Cerebellar cortex (tissue), 1 donor: ENCODE measurements at regions not wholly inside any gene's neighbourhood (a gene's known extent, or its start where the extent isn't known, plus 50 kb on each side); places are given as distances from the start of the nearest gene placed in this dataset.
"Not testable (repeated sequence)": the region's sequence is repeated elsewhere in the genome, so short reads cannot be mapped to it uniquely, and the experiment has no call there.

Source experiments
- DNase-seq: peaks from one replicate; pipeline ENCODE4 v3.0.0-alpha.2; 2015; ENCODE audit warnings: low spot score

GRCh38 chr17:27065588-27065987, 228.3 kb upstream of the WSB1 start:
- DNase-seq = no peak

- no peak for DNase-seq
These were observed 227.6 kb upstream of the WSB1 start for GRCh38 chr17:27066315-27066714.

DNA sequence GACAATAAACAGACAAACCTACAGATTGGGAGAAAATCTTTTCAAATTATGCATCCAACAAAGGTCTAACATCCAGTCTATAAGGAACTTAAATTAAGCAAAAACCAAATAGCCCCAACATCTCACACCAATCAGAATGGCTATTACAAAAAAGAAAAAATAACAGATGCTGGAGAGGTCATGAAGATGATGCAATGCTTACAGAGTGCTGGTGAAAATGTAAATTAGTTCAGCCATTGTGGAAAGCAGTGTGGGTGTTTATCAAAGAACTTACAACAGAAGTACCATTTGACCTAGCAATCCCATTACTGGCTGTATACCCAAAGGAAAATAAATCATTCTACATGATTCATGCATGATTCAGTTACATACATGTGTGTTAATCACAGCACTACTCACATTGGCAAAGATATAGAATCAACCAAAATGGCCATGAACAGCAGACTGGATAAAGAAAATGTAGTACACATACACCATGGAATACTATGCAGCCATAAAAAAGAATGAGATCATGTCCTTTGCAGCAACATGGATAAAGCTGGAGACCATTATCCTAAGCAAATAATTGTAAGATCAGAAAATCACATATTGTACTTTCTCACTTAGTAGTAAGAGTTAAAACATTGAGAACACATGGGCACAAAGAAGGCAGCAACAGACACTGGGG, 223.9 kb upstream of the WSB1 start:
- no peak for DNase-seq

DNA sequence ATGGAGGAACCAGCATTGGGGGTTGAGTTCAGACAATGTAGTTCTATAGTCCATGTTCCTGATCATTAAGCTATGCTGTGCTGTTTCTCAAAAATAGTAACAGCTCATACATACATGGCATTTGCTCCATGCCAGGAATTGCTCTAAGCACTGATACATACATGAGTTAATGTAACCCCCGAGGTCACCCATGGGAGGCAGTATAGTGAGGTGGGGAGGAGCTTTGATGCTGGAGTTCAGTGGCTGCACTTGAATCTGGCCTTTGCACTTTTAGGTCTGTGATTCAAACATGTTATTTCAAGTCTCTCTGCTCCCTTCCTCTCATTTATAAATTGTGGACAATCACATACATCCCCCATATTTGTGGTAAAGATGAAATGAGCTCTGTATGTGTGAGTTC, 223.1 kb upstream of the WSB1 start:
- DNase-seq = no peak

DNA sequence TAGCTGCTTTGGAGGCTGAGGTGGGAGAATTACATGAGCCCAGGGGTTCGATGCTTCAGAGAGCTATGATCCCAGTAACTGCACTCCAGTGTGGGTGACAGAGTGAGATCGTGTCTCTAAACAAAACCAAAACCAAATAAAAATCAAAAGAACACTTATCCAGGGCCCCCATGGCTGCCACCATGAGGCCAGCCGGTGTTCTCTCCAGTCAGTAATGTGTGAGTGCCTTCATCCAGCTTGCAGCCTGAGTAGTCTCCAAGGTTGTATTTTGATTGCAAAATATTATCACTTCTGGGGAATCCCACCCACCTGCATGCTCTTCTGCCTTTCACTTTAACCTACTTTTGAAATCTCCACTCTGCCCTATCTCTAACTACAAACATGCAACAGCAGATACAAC, 221.0 kb upstream of the WSB1 start:
- no peak for DNase-seq

DNA sequence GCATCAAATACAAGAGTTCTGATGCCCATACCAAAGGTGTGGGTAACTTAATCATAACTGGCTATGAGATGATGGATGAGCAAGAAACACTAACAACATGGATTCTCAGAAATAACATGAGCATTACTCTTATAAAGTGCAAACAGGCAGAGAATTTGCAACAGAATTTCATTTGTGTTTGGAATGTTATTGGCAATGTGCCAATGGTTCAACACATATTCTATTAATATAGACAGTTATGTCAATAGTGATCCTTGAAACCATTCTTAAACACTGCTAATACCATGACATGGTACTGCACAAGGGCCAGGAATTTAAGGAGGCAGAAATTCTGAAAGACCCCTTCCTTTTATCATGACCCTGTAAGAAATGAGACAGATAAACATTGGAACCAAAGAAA, 217.1 kb upstream of the WSB1 start:
- DNase-seq = no peak

- no peak for DNase-seq
These were observed 215.6 kb upstream of the WSB1 start for GRCh38 chr17:27078296-27078695.

GRCh38 chr17:27079660-27080059, 214.3 kb upstream of the WSB1 start:
- no peak for DNase-seq

GRCh38 chr17:27081002-27081638, 212.8 kb upstream of the WSB1 start:
- DNase-seq = no peak

- DNase-seq = no peak
These were observed 211.7 kb upstream of the WSB1 start for GRCh38 chr17:27082023-27082774.

GRCh38 chr17:27082775-27083154, 211.1 kb upstream of the WSB1 start:
- no peak for DNase-seq

DNA sequence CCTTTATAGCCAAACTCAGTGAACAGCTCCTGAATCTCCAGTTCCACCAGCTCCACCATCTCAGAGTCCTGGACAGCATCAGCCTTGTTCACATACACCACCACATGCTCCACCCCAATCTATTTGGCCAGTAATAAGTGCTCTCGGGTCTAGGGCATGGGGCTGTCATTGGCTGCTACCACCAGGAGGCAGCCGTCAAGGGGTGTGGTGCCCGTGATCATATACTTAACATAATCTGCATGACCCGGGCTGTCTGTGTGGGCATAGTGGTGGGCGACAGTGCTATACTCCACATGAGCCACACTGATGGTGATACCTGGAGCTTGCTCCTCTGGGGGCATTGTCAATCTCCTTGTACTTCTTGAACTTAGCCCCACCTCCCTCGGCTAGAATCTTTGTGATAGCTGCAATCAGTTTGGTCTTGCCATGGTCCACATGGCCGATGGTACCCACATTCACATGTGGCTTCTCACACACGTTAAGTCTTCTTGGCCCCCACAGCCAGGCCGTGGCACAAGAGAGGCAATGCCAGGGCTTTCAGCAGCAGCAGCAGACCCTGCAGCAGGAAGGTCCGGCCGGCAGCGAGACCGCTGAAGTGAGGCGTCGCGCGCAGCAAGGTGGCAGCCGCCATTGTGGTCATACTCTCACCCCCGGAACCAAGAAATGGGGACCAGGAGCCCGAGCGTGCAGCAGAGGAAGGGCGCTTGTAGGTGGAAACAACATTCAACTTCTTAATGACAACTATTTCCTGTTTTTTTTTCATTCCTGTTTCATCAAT, 210.3 kb upstream of the WSB1 start:
- no peak for DNase-seq

- DNase-seq = no peak
These were observed 208.4 kb upstream of the WSB1 start for GRCh38 chr17:27085517-27085916.

- no peak for DNase-seq
These were observed 207.4 kb upstream of the WSB1 start for GRCh38 chr17:27086526-27086925.

DNA sequence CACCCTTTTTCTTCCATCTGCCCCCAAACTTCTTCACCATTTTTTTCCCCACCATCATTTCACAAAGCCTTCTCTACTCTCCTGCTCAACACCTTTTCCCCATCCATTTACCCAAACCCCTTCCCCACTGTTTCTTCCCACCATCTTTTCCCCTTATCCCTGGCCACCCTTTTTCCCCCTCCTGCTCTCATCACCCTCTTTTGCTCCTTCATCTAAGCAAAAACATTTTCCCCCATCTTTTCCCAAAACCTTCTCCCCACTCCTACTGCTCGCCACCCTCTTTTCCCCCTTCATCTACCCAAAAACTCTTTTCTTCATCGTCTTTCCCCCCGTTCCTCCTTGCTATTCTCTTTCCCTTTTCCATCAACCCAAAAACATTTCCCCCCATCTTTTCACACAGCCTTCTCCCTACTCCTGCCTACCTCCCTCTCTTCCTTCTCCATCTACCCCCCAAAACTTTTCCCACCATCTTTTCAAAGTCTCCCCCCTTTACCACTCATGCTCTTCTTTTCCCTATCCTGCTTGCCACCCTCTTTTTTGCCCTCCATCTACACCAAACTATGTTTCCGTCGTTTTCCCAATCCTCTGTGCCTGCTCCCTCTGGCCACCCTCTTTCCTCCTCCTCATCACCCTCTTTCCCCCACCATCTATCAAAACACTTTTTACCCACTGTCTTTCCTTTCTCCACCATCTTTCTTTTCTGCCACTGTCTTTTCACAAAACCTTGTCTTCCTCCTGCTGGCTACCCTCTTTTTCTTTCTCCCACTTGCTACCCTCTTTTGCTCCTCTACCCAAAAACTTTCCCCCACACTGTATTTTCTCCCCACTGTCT, 205.8 kb upstream of the WSB1 start:
- DNase-seq = no peak

GRCh38 chr17:27088767-27089078, 205.2 kb upstream of the WSB1 start:
- no peak for DNase-seq

DNA sequence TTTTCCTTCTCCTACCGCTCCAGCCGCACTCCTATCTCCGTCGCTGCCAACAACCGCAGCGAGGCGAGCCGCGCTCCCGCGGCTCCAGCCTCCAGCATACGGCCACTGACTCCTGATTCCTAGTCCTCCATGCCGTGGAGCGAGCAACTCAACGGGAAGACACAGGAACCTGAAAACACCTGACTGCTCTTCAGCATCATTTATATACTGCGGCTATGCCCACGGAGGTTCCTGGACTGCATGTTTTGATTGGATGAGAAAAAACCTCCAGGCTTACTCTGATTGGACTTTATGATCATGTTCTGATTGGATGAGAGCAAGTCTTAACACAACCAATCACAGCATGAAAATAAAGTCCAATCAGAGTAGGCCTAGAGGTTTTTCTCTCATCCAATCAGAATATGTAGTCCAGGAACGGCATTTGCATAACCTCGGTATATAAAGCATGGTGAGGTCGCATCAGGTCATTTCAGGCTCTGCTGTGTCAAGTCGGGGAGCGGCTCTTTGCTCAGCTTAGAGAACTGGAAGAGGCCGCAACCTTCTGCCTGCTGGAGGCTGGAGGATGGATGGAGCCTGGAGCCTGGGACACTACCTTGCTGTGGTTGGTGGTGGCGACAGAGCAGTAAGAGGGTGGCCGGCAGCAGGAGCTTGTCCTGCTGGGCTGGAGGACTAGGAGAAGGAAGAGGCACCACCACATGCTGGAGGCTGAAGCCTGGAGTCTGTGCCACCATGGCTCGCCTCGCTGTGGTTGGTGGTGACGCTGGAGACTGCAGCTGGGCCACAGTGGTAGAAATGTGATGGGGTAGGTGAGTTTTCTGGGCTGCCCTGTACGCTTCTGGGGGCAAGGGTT, 204.6 kb upstream of the WSB1 start:
- not testable (repeated sequence) for DNase-seq

GRCh38 chr17:27089929-27090247, 204.0 kb upstream of the WSB1 start:
- DNase-seq = no peak

DNA sequence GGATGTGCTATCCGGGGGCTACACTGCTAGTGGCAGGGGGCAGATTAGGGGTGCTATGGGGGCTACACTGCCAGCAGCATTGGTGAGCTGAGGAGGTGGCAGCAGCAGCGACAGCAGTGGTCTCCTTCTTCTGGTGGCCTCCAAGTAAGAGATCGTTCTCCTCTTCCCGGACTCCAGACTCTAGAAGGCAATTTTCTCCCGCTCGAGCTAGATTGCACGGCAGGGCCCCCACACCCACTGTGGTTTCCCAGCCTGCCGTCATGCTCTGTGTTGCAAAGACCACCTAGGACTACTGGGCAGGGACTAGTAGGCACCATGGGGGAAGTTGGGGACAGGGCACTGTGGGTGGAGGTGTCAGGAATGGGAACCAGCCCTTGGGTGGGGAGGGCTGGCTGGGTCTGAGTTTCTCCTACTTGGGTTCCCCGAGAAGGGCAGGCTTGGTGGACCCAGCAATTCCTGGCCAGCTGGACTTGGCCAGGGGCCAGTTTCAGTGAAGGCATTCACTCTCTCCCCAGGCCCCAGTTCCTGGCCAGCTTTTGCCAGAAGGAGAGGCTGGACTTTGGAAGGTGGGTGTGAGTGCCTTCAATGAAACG, 203.4 kb upstream of the WSB1 start:
- not testable (repeated sequence) for DNase-seq

GRCh38 chr17:27091043-27091497, 202.8 kb upstream of the WSB1 start:
- DNase-seq = no peak

DNA sequence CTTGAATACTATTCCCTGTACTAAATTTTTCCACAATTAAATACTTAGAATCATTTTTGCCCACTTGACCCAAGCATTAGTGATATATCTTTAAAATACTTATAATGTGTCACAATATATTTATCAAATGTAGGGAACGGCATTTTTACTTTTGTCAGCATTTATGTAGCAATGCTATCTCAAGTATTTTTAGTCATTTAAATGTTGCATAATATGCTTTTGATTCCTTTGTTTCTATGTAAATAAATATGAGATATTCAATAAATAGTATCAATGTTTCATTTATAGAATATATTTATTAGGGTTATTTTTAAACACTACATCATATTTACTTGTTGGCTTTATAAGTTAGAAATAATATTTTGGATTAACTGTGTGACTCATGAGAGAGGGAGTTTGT, 199.7 kb upstream of the WSB1 start:
- not testable (repeated sequence) for DNase-seq
